Thyroid gland (tissue), 4 donors: ENCODE measurements at regions not wholly inside any gene's neighbourhood (a gene's known extent, or its start where the extent isn't known, plus 50 kb on each side); places are given as distances from the start of the nearest gene placed in this dataset.

Experiments
- POLR2A ChIP-seq, 2 donors: fragments of 450-650 bp; IDR thresholded peaks; one replicate each; pipeline ENCODE4 v1.6.1; 2017; ENCODE audit warnings: antibody characterized with exemption in 2 of 2, mild to moderate bottlenecking in 2 of 2, moderate library complexity in 1 of 2
- TF ChIP-seq, protein P1 (sequence below), 6 experiments: fragments of 200-600 bp in 3 of 6; fragments of 450-650 bp in 3 of 6; sonication (generic) in 3 of 6; IDR thresholded peaks; one replicate each; pipeline ENCODE4 v1.5.1; 2016 to 2019; ENCODE audit warnings: antibody characterized with exemption in 6 of 6, mild to moderate bottlenecking in 2 of 6, inconsistent platforms in 1 of 6, moderate library complexity in 1 of 6

DNA sequence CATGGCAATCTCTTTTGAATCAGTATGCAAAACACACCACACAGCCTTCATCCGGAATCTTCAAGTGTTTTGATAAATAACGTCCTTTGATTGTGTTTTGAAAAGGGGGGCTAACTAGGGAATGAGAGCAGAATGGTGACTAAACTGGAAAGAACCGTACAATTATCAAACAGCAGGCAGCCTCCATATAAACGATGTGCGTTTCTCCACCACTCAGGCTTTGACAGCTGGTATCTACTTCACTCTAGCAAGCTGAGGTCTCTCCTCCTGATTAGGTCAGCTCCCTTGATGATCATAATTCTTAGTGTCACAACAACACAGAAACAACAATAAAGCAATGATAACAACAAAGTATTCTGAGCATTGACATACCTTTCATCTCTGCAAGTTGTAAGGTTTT is 465.9 kb downstream of the TUSC1 start:
- TF ChIP-seq, protein P1, sequence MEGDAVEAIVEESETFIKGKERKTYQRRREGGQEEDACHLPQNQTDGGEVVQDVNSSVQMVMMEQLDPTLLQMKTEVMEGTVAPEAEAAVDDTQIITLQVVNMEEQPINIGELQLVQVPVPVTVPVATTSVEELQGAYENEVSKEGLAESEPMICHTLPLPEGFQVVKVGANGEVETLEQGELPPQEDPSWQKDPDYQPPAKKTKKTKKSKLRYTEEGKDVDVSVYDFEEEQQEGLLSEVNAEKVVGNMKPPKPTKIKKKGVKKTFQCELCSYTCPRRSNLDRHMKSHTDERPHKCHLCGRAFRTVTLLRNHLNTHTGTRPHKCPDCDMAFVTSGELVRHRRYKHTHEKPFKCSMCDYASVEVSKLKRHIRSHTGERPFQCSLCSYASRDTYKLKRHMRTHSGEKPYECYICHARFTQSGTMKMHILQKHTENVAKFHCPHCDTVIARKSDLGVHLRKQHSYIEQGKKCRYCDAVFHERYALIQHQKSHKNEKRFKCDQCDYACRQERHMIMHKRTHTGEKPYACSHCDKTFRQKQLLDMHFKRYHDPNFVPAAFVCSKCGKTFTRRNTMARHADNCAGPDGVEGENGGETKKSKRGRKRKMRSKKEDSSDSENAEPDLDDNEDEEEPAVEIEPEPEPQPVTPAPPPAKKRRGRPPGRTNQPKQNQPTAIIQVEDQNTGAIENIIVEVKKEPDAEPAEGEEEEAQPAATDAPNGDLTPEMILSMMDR (IDR thresholded peaks at IDR 0.05) = no peak
- no peak for TF ChIP-seq POLR2A (IDR thresholded peaks at IDR 0.05)
